SK-N-SH (cell line): ENCODE measurements at regions not wholly inside any gene's neighbourhood (a gene's known extent, or its start where the extent isn't known, plus 50 kb on each side); places are given as distances from the start of the nearest gene placed in this dataset.

ENCODE experiments used
- CTCF ChIA-PET: fragments of 300-600, 350-600 bp; formaldehyde crosslinking; extraction: SDS; loops from one replicate; lab custom pipeline; 2021; lab: Yijun Ruan, JAX
- POLR2A ChIA-PET: fragments of 350-600 bp; sonication (Branson Sonifier 250); formaldehyde crosslinking; extraction: SDS; loops from one replicate; lab custom pipeline; 2020; ENCODE audit warnings: antibody characterized with exemption, inconsistent platforms; lab: Yijun Ruan, JAX
- DNase-seq: peaks from one replicate; pipeline ENCODE4 v3.0.0; 2012
- H2AFZ ChIP-seq: fragments of 200-600 bp; sonication (generic); 2 replicates; pipeline ENCODE4 v1.8.1; 2016; ENCODE audit warnings: antibody characterized with exemption, mild to moderate bottlenecking, low read depth
- H3F3A ChIP-seq: fragments of 200-600 bp; sonication (generic); replicated peaks from 2 replicates; pipeline ENCODE3; 2016; ENCODE audit warnings: antibody characterized with exemption, mild to moderate bottlenecking; ENCODE audit not compliant: insufficient read depth
- H3K27ac ChIP-seq, 2 experiments: fragments of 200-500 bp in 1 of 2; fragments of 200-600 bp in 1 of 2; sonication (Bioruptor generic) in 1 of 2; sonication (generic), shearing (Covaris generic) in 1 of 2; 2 replicates each; pipeline versions ENCODE4 v1.5.1 to v1.6.1; 2014 to 2016; ENCODE audit warnings: low read depth in 2 of 2, inconsistent platforms in 1 of 2, low read length in 1 of 2, mild to moderate bottlenecking in 1 of 2, mixed read lengths in 1 of 2
- H3K27me3 ChIP-seq: fragments of 200-600 bp; sonication (generic), shearing (Covaris generic); 2 replicates; pipeline ENCODE4 v1.6.1; 2016; ENCODE audit warnings: mixed run types; ENCODE audit not compliant: insufficient read depth
- H3K36me3 ChIP-seq, 2 experiments: fragments of 200-500 bp in 1 of 2; fragments of 200-600 bp in 1 of 2; sonication (Bioruptor generic) in 1 of 2; sonication (generic) in 1 of 2; replicated peaks in 1 of 2; 2 replicates each; pipeline versions ENCODE3 to v1.5.1; 2014 to 2016; ENCODE audit warnings: low read length in 1 of 2, mild to moderate bottlenecking in 1 of 2; ENCODE audit not compliant: insufficient read depth in 2 of 2, control insufficient read depth in 1 of 2
- H3K4me1 ChIP-seq, 2 experiments: fragments of 200-500 bp in 1 of 2; fragments of 200-600 bp in 1 of 2; sonication (Bioruptor generic) in 1 of 2; sonication (generic), shearing (Covaris generic) in 1 of 2; 2 replicates each; pipeline versions ENCODE4 v1.5.1 to v1.6.1; 2014 to 2016; ENCODE audit warnings: low read depth in 1 of 2, low read length in 1 of 2, mixed run types in 1 of 2; ENCODE audit not compliant: insufficient read depth in 2 of 2, control insufficient read depth in 1 of 2
- H3K4me2 ChIP-seq: fragments of 200-600 bp; sonication (generic), shearing (Covaris generic); 2 replicates; pipeline ENCODE4 v1.6.1; 2017; ENCODE audit warnings: mixed run types
- H3K4me3 ChIP-seq, 2 experiments: fragments of 200-500 bp in 1 of 2; fragments of 200-600 bp in 1 of 2; sonication (Bioruptor generic) in 1 of 2; sonication (generic), shearing (Covaris generic) in 1 of 2; 2 replicates each; pipeline versions ENCODE4 v1.5.1 to v1.8.1; 2014 to 2016; ENCODE audit warnings: low read depth in 2 of 2, inconsistent platforms in 1 of 2, low read length in 1 of 2, mild to moderate bottlenecking in 1 of 2, mixed read lengths in 1 of 2, moderate library complexity in 1 of 2
- H3K79me2 ChIP-seq: fragments of 200-600 bp; sonication (generic); 2 replicates; pipeline ENCODE4 v1.8.1; 2017; ENCODE audit warnings: mild to moderate bottlenecking; ENCODE audit not compliant: insufficient read depth
- H3K9ac ChIP-seq: fragments of 200-600 bp; sonication (generic); 2 replicates; pipeline ENCODE4 v1.6.1; 2017; ENCODE audit warnings: mixed run types
- H3K9me2 ChIP-seq: fragments of 200-600 bp; sonication (generic); 2 replicates; pipeline ENCODE4 v1.6.1; 2017; ENCODE audit warnings: mixed run types
- H3K9me3 ChIP-seq: fragments of 200-600 bp; sonication (generic); 2 replicates; pipeline ENCODE4 v1.6.1; 2017; ENCODE audit warnings: mixed run types, mild to moderate bottlenecking, moderate library complexity
- H4K20me1 ChIP-seq: fragments of 200-600 bp; sonication (generic); 2 replicates; pipeline ENCODE4 v1.6.1; 2017; ENCODE audit warnings: mild to moderate bottlenecking, mixed run types; ENCODE audit not compliant: insufficient read depth
- CHD2 ChIP-seq: fragments of 150-350 bp; IDR thresholded peaks from 2 replicates; pipeline ENCODE4 v1.6.1; 2018; ENCODE audit warnings: low read length; ENCODE audit not compliant: partially characterized antibody
- ELF1 ChIP-seq: IDR thresholded peaks from 2 replicates; pipeline ENCODE4 v1.4.0; 2012
- FOSL2 ChIP-seq: IDR thresholded peaks from 2 replicates; pipeline ENCODE4 v1.4.0; 2012; ENCODE audit warnings: low read depth, mild to moderate bottlenecking, moderate library complexity, borderline replicate concordance
- FOXM1 ChIP-seq: IDR thresholded peaks from 2 replicates; pipeline ENCODE4 v1.4.0; 2012; ENCODE audit warnings: low read depth, mild to moderate bottlenecking
- GABPA ChIP-seq: IDR thresholded peaks from 2 replicates; pipeline ENCODE4 v1.4.0; 2012; ENCODE audit warnings: low read depth, mild to moderate bottlenecking
- MEF2A ChIP-seq: IDR thresholded peaks from 2 replicates; pipeline ENCODE4 v1.4.0; 2012; ENCODE audit warnings: low read depth, borderline replicate concordance
- MXI1 ChIP-seq: IDR thresholded peaks from 2 replicates; pipeline ENCODE4 v1.6.1; 2012; ENCODE audit warnings: mild to moderate bottlenecking, low read depth, low read length, improper control_type of control experiment
- NFIC ChIP-seq: IDR thresholded peaks from 2 replicates; pipeline ENCODE4 v1.4.0; 2012; ENCODE audit warnings: borderline replicate concordance
- RCOR1 ChIP-seq: fragments of 150-350 bp; IDR thresholded peaks from 2 replicates; pipeline ENCODE4 v1.6.1; 2017; ENCODE audit warnings: antibody characterized with exemption, low read length
- RFX5 ChIP-seq: IDR thresholded peaks from 2 replicates; pipeline ENCODE4 v1.6.1; 2012; ENCODE audit warnings: mild to moderate bottlenecking, improper control_type of control experiment, low read length
- RXRA ChIP-seq: IDR thresholded peaks from 2 replicates; pipeline ENCODE4 v1.4.0; 2012; ENCODE audit warnings: low read depth, mild to moderate bottlenecking, borderline replicate concordance
- SIN3A ChIP-seq: IDR thresholded peaks from 2 replicates; pipeline ENCODE4 v1.6.1; 2012; ENCODE audit warnings: low read depth, mild to moderate bottlenecking, low read length, moderate library complexity, borderline replicate concordance
- TEAD4 ChIP-seq: IDR thresholded peaks from 2 replicates; pipeline ENCODE4 v1.4.0; 2012; ENCODE audit warnings: mild to moderate bottlenecking, borderline replicate concordance; ENCODE audit not compliant: insufficient read depth
- YY1 ChIP-seq: IDR thresholded peaks from 2 replicates; pipeline ENCODE4 v1.4.0; 2012; ENCODE audit warnings: low read depth, mild to moderate bottlenecking
- WGBS: methylation state at CpG from one replicate; pipeline ENCODE4 v1.1.6; 2017; ENCODE audit warnings: low lambda C conversion rate; 5-methylcytosine and 5-hydroxymethylcytosine counted together
- TF ChIP-seq, protein P1 (sequence below): IDR thresholded peaks from 2 replicates; pipeline ENCODE4 v1.6.1; 2012; ENCODE audit warnings: mild to moderate bottlenecking, low read depth, low read length, moderate library complexity
- TF ChIP-seq, protein P2 (sequence below): IDR thresholded peaks from 2 replicates; pipeline ENCODE4 v1.4.0; 2012; ENCODE audit warnings: low read depth, borderline replicate concordance
- TF ChIP-seq, protein P3 (sequence below): fragments of 200-600 bp; sonication (generic); IDR thresholded peaks from 2 replicates; pipeline ENCODE4 v1.6.1; 2017; ENCODE audit warnings: antibody characterized with exemption, mild to moderate bottlenecking, moderate library complexity

DNA sequence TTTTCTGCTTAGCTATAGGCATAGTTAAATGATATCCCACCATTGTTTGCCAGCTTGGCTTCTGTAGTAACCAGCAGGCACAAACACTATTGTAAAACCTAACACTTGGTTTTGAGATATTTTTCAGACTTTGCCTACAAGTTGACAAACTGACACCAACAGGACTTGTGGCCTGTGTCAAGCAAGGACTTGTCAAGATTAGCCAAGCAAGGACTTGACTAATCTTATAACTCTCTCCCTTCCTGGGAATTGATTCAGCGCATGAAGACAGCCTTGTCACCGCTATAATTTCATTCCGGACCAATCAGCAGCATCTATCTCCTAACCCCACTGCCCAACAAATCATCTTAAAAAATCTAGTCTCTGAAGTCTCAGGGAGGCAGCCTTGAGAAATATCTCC lies 72.7 kb upstream of the SLITRK1 start:
- H3K9ac ChIP-seq = no peak overlapping the region
- no peaks in the 10 kb centered on the region for H3K9me3 ChIP-seq
- H2AFZ ChIP-seq = no peak overlapping the region
- H3K36me3 ChIP-seq = no peaks in the 10 kb centered on the region
- no peaks in the 10 kb centered on the region for H3F3A ChIP-seq
- no peaks in the 10 kb centered on the region for H3K27me3 ChIP-seq
- H3K9me2 ChIP-seq = no peaks in the 10 kb centered on the region
- H3K79me2 ChIP-seq = no peaks in the 10 kb centered on the region
- H3K27ac ChIP-seq = no peak overlapping the region
- H3K4me1 ChIP-seq = no peaks in the 10 kb centered on the region
- TF ChIP-seq RCOR1 (no peak), SIN3A (no peak), TEAD4 (no peak)
- no peak overlapping the region for H3K4me3 ChIP-seq
- ChIA-PET POLR2A (no interaction called here), CTCF (no interaction called here)
- H3K4me2 ChIP-seq = no peak overlapping the region
- WGBS = 56% methylated on average over 3 of the region's 3 CpGs
- H4K20me1 ChIP-seq = no peaks in the 10 kb centered on the region
- DNase-seq = no peak

DNA sequence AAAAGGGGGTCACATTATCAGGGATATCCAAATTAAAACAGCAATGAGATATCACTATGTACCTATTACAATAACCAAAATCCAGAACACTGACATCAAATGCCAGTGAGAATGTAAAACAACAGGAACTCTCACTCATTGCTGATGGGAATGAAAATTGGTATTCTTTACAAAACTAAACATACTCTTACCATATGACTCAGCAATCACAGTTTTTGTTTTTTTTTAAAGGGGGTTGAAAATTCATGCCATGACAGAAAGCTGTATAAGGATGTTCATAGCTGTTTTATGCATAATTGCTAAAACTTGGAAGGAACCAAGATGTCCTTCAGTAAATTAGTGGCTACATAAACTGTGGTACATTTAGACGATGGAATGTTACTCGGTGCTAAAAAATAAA lies 71.6 kb upstream of the SLITRK1 start:
- no peak overlapping the region for H3K4me3 ChIP-seq
- no peaks in the 10 kb centered on the region for H4K20me1 ChIP-seq
- no peak overlapping the region for H2AFZ ChIP-seq
- no peak overlapping the region for H3K27ac ChIP-seq
- no peaks in the 10 kb centered on the region for H3F3A ChIP-seq
- no peaks in the 10 kb centered on the region for H3K9me2 ChIP-seq
- POLR2A ChIA-PET = no interaction called here
- no peaks in the 10 kb centered on the region for H3K4me1 ChIP-seq
- no peaks in the 10 kb centered on the region for H3K79me2 ChIP-seq
- TF ChIP-seq MEF2A = no peak
- TF ChIP-seq ELF1 = no peak
- no peak for TF ChIP-seq GABPA
- TF ChIP-seq SIN3A = no peak
- no peak for TF ChIP-seq FOXM1
- TF ChIP-seq FOSL2 = no peak
- TF ChIP-seq, protein P1, sequence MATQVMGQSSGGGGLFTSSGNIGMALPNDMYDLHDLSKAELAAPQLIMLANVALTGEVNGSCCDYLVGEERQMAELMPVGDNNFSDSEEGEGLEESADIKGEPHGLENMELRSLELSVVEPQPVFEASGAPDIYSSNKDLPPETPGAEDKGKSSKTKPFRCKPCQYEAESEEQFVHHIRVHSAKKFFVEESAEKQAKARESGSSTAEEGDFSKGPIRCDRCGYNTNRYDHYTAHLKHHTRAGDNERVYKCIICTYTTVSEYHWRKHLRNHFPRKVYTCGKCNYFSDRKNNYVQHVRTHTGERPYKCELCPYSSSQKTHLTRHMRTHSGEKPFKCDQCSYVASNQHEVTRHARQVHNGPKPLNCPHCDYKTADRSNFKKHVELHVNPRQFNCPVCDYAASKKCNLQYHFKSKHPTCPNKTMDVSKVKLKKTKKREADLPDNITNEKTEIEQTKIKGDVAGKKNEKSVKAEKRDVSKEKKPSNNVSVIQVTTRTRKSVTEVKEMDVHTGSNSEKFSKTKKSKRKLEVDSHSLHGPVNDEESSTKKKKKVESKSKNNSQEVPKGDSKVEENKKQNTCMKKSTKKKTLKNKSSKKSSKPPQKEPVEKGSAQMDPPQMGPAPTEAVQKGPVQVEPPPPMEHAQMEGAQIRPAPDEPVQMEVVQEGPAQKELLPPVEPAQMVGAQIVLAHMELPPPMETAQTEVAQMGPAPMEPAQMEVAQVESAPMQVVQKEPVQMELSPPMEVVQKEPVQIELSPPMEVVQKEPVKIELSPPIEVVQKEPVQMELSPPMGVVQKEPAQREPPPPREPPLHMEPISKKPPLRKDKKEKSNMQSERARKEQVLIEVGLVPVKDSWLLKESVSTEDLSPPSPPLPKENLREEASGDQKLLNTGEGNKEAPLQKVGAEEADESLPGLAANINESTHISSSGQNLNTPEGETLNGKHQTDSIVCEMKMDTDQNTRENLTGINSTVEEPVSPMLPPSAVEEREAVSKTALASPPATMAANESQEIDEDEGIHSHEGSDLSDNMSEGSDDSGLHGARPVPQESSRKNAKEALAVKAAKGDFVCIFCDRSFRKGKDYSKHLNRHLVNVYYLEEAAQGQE = no peak
- no peak for TF ChIP-seq YY1
- no peak for TF ChIP-seq TEAD4
- TF ChIP-seq, protein P2, sequence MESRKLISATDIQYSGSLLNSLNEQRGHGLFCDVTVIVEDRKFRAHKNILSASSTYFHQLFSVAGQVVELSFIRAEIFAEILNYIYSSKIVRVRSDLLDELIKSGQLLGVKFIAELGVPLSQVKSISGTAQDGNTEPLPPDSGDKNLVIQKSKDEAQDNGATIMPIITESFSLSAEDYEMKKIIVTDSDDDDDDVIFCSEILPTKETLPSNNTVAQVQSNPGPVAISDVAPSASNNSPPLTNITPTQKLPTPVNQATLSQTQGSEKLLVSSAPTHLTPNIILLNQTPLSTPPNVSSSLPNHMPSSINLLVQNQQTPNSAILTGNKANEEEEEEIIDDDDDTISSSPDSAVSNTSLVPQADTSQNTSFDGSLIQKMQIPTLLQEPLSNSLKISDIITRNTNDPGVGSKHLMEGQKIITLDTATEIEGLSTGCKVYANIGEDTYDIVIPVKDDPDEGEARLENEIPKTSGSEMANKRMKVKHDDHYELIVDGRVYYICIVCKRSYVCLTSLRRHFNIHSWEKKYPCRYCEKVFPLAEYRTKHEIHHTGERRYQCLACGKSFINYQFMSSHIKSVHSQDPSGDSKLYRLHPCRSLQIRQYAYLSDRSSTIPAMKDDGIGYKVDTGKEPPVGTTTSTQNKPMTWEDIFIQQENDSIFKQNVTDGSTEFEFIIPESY = no peak
- TF ChIP-seq NFIC = no peak
- no peak for TF ChIP-seq CHD2
- TF ChIP-seq RXRA = no peak
- TF ChIP-seq RFX5 = no peak
- TF ChIP-seq, protein P3, sequence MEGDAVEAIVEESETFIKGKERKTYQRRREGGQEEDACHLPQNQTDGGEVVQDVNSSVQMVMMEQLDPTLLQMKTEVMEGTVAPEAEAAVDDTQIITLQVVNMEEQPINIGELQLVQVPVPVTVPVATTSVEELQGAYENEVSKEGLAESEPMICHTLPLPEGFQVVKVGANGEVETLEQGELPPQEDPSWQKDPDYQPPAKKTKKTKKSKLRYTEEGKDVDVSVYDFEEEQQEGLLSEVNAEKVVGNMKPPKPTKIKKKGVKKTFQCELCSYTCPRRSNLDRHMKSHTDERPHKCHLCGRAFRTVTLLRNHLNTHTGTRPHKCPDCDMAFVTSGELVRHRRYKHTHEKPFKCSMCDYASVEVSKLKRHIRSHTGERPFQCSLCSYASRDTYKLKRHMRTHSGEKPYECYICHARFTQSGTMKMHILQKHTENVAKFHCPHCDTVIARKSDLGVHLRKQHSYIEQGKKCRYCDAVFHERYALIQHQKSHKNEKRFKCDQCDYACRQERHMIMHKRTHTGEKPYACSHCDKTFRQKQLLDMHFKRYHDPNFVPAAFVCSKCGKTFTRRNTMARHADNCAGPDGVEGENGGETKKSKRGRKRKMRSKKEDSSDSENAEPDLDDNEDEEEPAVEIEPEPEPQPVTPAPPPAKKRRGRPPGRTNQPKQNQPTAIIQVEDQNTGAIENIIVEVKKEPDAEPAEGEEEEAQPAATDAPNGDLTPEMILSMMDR = no peak
- no peak for TF ChIP-seq MXI1
- no peak overlapping the region for H3K4me2 ChIP-seq
- no peak for DNase-seq
- no peaks in the 10 kb centered on the region for H3K36me3 ChIP-seq
- CTCF ChIA-PET = no interaction called here
- H3K27me3 ChIP-seq = no peaks in the 10 kb centered on the region
- no peak overlapping the region for H3K9ac ChIP-seq
- no peaks in the 10 kb centered on the region for H3K9me3 ChIP-seq
- WGBS = 8% methylated on average over 2 of the region's 2 CpGs
